ENCODE measurements at regions not wholly inside any gene's neighbourhood (a gene's known extent, or its start where the extent isn't known, plus 50 kb on each side); places are given as distances from the start of the nearest gene placed in this dataset.
A peak's percentile ranks its signal among the peaks of the same experiment; 100 is the strongest.
"Not testable (repeated sequence)": the region's sequence is repeated elsewhere in the genome, so short reads cannot be mapped to it uniquely, and the experiment has no call there.

DNA sequence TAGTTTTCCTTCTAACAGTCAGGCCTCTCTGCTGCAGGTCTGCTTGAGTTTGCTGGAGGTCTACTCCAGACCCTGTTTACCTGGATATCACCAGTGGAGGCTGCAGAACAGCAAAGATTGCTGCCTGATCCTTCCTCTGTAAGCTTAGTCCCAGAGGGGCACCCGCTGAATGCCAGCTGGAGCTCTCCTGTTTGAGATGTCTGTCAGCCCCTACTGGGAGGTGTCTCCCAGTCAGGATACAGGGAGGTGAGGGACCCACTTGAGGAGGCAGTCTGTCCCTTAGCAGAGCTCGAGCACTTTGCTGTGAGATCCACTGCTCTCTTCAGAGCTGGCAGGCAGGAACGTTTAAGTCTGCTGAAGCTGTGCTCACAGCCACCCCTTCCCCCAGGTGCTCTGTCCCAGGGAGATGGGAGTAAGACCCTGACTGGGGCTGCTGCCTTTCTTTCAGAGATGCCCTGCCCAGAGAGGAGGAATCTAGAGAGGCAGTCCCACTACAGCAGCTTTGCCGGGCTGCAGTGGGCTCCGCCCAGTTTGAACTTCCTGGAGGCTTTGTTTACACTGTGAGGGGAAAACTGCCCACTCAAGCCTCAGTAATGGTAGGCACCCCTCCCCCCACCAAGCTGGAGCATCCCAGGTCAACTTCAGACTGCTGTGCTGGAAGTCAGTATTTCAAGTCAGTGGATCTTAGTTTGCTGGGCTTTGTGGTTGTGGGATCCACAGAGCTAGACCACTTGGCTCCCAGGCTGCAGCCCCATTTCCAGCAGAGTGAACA lies 163.1 kb upstream of the WDFY3 start:
- not testable (repeated sequence) for H3K27me3 ChIP-seq, H3K9me3 ChIP-seq, H3K4me3 ChIP-seq, DNase-seq, H3K36me3 ChIP-seq

DNA sequence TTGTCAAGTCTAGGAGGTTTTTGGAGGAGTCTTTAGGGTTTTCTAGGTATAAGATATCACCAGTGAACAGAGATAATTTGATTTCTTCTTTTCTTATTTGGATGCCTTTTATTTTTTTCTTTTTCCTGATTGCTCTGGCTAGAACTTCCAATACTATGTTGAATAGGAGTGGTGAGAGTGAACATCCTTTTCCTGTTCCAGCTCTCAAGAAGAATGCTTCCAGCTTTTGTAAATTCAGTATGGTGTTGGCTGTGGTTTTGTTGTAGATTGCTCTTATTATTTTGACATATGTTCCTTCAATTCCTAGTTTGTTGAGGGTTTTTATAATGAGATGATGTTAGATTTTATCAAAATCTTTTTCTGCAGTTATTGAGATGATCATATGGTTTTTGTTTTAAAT lies 165.6 kb upstream of the WDFY3 start:
- H3K9me3 ChIP-seq, result no peaks in the 10 kb centered on the region
- H3K27me3 ChIP-seq, result no peaks in the 10 kb centered on the region
- H3K4me3 ChIP-seq, result no peak overlapping the region
- DNase-seq, result no peak
- H3K36me3 ChIP-seq, result no peaks in the 10 kb centered on the region

GRCh38 chr4:85132570-85132969 lies 166.1 kb upstream of the WDFY3 start:
- Histone ChIP-seq H3K27me3 (no peaks in the 10 kb centered on the region), H3K9me3 (no peaks in the 10 kb centered on the region), H3K4me3 (no peak overlapping the region), H3K36me3 (no peaks in the 10 kb centered on the region)
- DNase-seq, result no peak

DNA sequence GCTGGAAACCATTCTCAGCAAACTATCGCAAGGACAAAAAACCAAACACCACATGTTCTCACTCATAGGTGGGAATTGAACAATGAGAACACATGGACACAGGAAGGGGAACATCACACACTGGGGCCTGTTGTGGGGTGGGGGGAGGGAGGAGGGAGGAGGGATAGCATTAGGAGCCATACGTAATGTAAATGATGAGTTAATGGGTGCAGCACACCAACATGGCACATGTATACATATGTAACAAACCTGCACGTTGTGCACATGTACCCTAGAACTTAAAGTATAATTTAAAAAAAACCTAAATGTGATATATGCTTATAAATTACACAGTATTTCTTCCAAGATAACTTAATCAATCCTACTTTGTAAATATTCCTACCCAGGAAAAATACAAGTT lies 173.3 kb upstream of the WDFY3 start:
- not testable (repeated sequence) for DNase-seq, H3K9me3 ChIP-seq, H3K36me3 ChIP-seq, H3K27me3 ChIP-seq, H3K4me3 ChIP-seq

DNA sequence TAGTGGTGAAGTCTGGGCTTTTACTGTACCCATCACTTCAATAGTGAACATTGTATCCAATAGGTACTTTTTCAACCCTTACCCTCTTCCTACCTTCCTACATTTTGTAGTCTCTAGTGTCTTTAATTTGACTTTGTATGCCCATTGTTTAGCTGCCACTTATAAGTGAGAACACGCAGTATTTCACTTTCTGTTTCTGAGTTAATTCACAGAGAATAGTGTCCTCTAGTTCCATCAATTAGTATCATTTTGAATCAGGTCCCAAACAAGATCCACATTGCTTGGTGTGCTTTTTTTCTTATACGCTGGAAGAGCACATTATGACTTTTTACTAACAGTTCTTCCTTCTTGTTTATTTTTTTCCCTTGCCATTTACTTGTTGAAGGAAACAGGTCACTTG lies 176.0 kb upstream of the WDFY3 start:
- H3K9me3 ChIP-seq, result no peaks in the 10 kb centered on the region

DNA sequence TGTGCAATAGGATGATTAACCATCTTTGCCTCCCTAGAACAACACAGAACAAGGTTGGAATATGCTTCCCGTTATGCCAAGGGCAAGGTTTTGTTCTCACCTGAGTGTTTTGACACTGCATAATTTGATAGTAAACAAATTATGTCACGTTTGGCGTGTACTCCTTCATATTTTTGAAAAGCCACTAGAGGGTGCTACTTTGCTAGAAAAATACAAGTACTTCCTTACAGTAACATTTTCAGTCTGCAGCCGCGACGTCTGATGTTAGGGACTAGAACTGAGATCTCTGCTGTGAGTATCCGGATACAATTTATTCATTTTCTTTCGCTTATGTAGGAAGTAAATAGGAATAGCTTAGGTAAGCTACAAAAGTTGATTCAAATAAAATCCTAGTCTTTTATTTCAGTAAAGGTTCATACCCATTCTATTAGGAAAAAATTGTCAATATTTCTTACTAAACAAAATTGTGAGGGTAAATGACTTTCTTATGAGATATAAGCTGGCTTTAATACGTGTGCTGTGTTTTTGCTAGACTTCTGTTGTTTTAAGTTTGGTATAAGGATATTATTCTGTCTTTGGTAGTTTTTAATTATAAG lies 181.1 kb upstream of the WDFY3 start:
- Histone ChIP-seq H3K4me3 (no peak overlapping the region), H3K27me3 (no peaks in the 10 kb centered on the region), H3K36me3 (no peaks in the 10 kb centered on the region), H3K9me3 (no peaks in the 10 kb centered on the region)
- peak; percentile 24 for DNase-seq

More for the DNA sequence above, 176.0 kb upstream of the WDFY3 start:
- no peak for DNase-seq
- Histone ChIP-seq H3K27me3 (no peaks in the 10 kb centered on the region), H3K36me3 (no peaks in the 10 kb centered on the region), H3K4me3 (no peak overlapping the region)

GRCh38 chr4:85149676-85150075 lies 183.2 kb upstream of the WDFY3 start:
- DNase-seq, result no peak
- Histone ChIP-seq H3K4me3 (no peak overlapping the region), H3K36me3 (no peaks in the 10 kb centered on the region), H3K9me3 (no peaks in the 10 kb centered on the region), H3K27me3 (no peaks in the 10 kb centered on the region)

DNA sequence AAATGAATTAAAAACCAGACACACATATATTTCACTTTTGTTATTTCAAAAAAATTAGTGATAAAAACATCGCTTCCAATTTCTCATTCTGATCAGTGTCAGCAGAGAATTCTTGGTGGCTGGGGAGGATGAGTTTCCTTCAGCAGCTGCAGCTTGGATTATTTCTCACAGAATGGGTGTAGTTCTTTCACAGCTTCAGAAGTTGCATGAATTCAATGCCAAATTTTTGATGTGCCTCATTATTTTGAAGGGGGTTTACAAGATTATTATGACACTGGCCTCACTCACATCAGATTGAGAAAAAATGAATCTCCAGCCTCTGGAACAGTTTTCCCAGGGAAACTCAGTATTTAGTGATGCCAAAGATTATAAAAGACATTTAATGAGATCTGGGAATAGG lies 184.9 kb upstream of the WDFY3 start:
- Histone ChIP-seq H3K36me3 (no peaks in the 10 kb centered on the region), H3K27me3 (no peaks in the 10 kb centered on the region), H3K4me3 (no peak overlapping the region), H3K9me3 (no peaks in the 10 kb centered on the region)
- DNase-seq, result no peak

- Histone ChIP-seq H3K9me3 (no peaks in the 10 kb centered on the region), H3K4me3 (no peak overlapping the region), H3K36me3 (no peaks in the 10 kb centered on the region), H3K27me3 (no peaks in the 10 kb centered on the region)
- DNase-seq, result no peak
These were observed 185.3 kb upstream of the WDFY3 start for GRCh38 chr4:85151786-85152185.

DNA sequence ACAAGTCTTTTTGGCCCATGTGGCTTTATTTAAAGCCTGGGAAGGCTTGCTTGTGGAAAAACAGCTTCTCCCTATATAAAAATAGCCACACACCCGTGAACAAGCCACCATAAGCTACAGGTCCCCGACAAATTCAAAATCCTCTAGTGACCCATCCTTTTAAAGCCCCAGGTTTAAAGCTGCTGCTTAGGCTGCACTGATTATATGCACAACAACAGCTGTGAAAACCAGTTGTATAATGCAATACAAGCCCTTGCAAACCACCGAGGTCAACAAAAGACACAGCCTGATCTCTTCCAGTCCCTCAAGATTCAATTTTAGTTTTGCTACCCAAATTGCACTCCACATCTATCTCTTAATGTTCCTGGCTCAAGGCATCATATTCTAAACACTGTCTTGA lies 186.0 kb upstream of the WDFY3 start:
- Histone ChIP-seq H3K27me3 (no peaks in the 10 kb centered on the region), H3K36me3 (no peaks in the 10 kb centered on the region), H3K4me3 (no peak overlapping the region), H3K9me3 (no peaks in the 10 kb centered on the region)
- DNase-seq, result no peak

DNA sequence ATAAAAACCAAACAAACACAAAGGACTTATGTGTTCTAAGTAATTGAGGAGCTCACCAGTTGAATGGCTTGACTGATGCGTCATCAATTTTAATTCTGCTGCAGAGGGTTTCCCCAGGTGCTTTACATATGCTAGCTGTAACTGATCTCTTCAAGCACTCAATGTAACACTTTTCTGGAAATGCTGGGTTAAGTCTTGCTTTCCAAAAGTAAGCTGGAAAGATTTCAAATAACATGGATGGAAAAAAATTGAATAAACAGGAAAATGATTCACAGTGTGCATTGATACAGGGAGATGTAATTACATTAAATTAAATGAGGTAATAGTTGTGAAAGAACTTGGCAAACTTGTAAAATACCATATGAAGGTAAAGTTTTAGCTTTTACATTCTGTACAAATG lies 186.7 kb upstream of the WDFY3 start:
- no peaks in the 10 kb centered on the region for H3K27me3 ChIP-seq
- no peak overlapping the region for H3K4me3 ChIP-seq
- no peak for DNase-seq
- H3K9me3 ChIP-seq, result no peaks in the 10 kb centered on the region
- H3K36me3 ChIP-seq, result no peaks in the 10 kb centered on the region

DNA sequence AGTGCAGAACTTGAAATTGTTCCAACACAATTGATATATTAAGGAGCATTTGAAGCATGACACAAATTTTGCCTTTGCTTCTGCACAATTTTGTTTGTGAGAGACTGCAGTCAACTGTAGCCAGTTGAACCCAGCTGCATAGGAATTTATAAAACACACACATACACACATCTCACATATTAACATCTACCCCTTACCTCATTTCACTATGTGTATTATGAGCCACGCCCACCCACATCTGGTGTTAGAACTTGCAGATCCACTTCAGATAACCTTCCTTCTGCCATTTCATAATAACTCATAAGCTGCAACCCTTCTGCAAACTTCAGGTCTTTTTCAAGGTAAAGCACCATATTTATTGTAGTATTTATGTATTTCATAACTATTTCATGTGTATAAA lies 188.1 kb upstream of the WDFY3 start:
- Histone ChIP-seq H3K36me3 (no peaks in the 10 kb centered on the region), H3K9me3 (no peaks in the 10 kb centered on the region), H3K4me3 (no peak overlapping the region), H3K27me3 (no peaks in the 10 kb centered on the region)
- no peak for DNase-seq

GRCh38 chr4:85165808-85166207 lies 199.3 kb upstream of the WDFY3 start:
- no peaks in the 10 kb centered on the region for H3K27me3 ChIP-seq
- DNase-seq, result no peak
- H3K9me3 ChIP-seq, result no peaks in the 10 kb centered on the region
- H3K4me3 ChIP-seq, result no peak overlapping the region
- H3K36me3 ChIP-seq, result no peaks in the 10 kb centered on the region

GRCh38 chr4:85166318-85166717 lies 199.8 kb upstream of the WDFY3 start:
- no peaks in the 10 kb centered on the region for H3K36me3 ChIP-seq
- no peaks in the 10 kb centered on the region for H3K9me3 ChIP-seq
- no peak overlapping the region for H3K4me3 ChIP-seq
- no peak for DNase-seq
- H3K27me3 ChIP-seq, result no peaks in the 10 kb centered on the region

DNA sequence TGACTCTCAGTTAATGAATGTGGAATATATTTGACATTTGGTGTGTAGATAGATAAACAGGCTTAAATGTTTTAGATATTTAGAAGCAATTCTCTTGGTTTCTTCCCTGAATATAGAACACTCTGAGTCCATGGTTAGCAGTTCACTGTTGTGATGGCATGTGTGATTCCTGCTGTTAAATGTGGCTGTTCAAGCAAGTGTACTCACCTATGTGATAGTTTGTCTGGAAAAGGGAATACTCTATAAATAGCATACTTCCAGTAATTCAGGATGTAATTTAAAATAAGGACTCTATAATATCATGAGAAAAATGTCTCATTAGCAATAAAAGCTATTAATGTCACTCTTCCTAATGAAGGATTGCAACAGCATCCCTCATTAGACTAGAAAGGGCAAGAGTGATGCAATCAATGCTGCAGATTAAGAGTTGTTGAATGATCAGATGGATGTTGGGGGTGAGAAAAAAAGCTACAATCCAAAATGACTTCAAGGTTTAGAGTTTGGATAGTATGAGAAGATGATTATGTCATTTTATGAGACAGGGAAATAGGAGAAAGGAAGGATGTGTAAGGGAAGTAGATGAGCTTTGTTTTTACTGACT lies 201.8 kb upstream of the WDFY3 start:
- no peak for DNase-seq
- no peak overlapping the region for H3K4me3 ChIP-seq
- H3K9me3 ChIP-seq, result no peaks in the 10 kb centered on the region
- H3K36me3 ChIP-seq, result no peaks in the 10 kb centered on the region
- no peaks in the 10 kb centered on the region for H3K27me3 ChIP-seq

DNA sequence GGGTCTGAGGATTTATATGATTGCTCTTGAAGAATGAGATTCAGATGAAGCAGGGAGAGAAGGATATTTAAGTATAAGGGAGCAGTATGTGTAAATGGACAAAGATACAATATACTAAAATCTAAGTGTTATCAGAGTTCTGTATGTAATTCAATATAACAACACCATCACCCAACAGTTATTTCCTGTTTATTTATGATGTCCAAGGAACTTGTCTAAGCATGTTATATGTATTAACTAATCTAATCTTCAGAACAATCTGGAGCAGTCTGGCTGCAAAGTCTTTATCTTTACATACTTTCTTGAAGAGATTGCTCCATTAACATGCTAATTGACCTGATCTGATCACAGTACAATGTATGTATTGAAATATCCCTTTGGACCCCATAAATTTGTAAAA lies 203.8 kb upstream of the WDFY3 start:
- H3K4me3 ChIP-seq, result no peak overlapping the region
- H3K27me3 ChIP-seq, result no peaks in the 10 kb centered on the region
- no peaks in the 10 kb centered on the region for H3K36me3 ChIP-seq

GRCh38 chr4:85175190-85175589 lies 208.7 kb upstream of the WDFY3 start:
- no peak for DNase-seq
- Histone ChIP-seq H3K9me3 (no peaks in the 10 kb centered on the region), H3K4me3 (no peak overlapping the region), H3K36me3 (no peaks in the 10 kb centered on the region), H3K27me3 (no peaks in the 10 kb centered on the region)

More for the DNA sequence above, 203.8 kb upstream of the WDFY3 start:
- no peaks in the 10 kb centered on the region for H3K9me3 ChIP-seq
- no peak for DNase-seq

- Histone ChIP-seq H3K36me3 (no peaks in the 10 kb centered on the region), H3K4me3 (no peak overlapping the region), H3K9me3 (no peaks in the 10 kb centered on the region), H3K27me3 (no peaks in the 10 kb centered on the region)
- no peak for DNase-seq
These were observed 210.6 kb upstream of the WDFY3 start for GRCh38 chr4:85177092-85177491.

All from MG63 (cell line).